H1 (cell line): ENCODE measurements at regions not wholly inside any gene's neighbourhood (a gene's known extent, or its start where the extent isn't known, plus 50 kb on each side); places are given as distances from the start of the nearest gene placed in this dataset.

Experiments used
- CTCF ChIA-PET: fragments of 300-600 bp; sonication (Branson Sonifier 250); formaldehyde crosslinking; loops from one replicate; lab custom pipeline; 2021; ENCODE audit not compliant: partially characterized antibody; lab: Charles Lee
- POLR2A ChIA-PET: fragments of 300-600 bp; sonication (Branson Sonifier 250); formaldehyde crosslinking; loops from one replicate; lab custom pipeline; 2021; ENCODE audit warnings: inconsistent platforms; ENCODE audit not compliant: partially characterized antibody; lab: Charles Lee
- DNase-seq, 2 experiments: peaks; one replicate each; pipeline versions ENCODE4 v3.0.0 to v3.0.0-alpha.2; 2010 to 2022; ENCODE audit warnings: low spot score in 2 of 2, low read depth in 1 of 2, mixed read lengths in 1 of 2
- FAIRE-seq: peaks from 2 replicates; lab custom pipeline; 2011; peaks lifted over from hg19 to GRCh38; lab: Jason Lieb, UNC
- H2AFZ ChIP-seq: 2 replicates; pipeline ENCODE4 v1.8.1; 2012; ENCODE audit warnings: low read length, inconsistent platforms
- H2AK5ac ChIP-seq: 2 replicates; pipeline ENCODE4 v1.6.1; 2013; ENCODE audit warnings: low read depth, low read length
- H2BK120ac ChIP-seq: replicated peaks from 2 replicates; pipeline ENCODE3; 2013; ENCODE audit warnings: low read depth, low read length, inconsistent platforms
- H2BK12ac ChIP-seq: 2 replicates; pipeline ENCODE4 v1.6.1; 2013; ENCODE audit warnings: low read depth, low read length
- H2BK15ac ChIP-seq: 2 replicates; pipeline ENCODE4 v1.6.1; 2013; ENCODE audit warnings: low read length
- H2BK20ac ChIP-seq: 2 replicates; pipeline ENCODE4 v1.6.1; 2013; ENCODE audit warnings: low read length
- H2BK5ac ChIP-seq: 2 replicates; pipeline ENCODE4 v1.6.1; 2013; ENCODE audit warnings: low read depth, low read length
- H3K14ac ChIP-seq: 2 replicates; pipeline ENCODE4 v1.6.1; 2013; ENCODE audit warnings: inconsistent platforms; ENCODE audit not compliant: insufficient read length
- H3K18ac ChIP-seq: 2 replicates; pipeline ENCODE4 v1.6.1; 2013; ENCODE audit warnings: low read length; ENCODE audit errors: extremely low read depth
- H3K23ac ChIP-seq: 2 replicates; pipeline ENCODE4 v1.6.1; 2013; ENCODE audit warnings: inconsistent platforms; ENCODE audit not compliant: insufficient read length
- H3K23me2 ChIP-seq: 2 replicates; pipeline ENCODE4 v1.6.1; 2013; ENCODE audit warnings: low read depth, low read length
- H3K27ac ChIP-seq: 2 replicates; pipeline ENCODE4 v1.6.1; 2011; ENCODE audit warnings: low read depth, low read length, inconsistent platforms
- H3K27me3 ChIP-seq, 4 experiments: replicated peaks in 1 of 4; 1 replicate in 1 of 4; 2 replicates in 3 of 4; pipeline versions ENCODE4 v1.6.1 to v1.8.1; 2011 to 2013; ENCODE audit warnings: low read length in 3 of 4, mild to moderate bottlenecking in 3 of 4, inconsistent platforms in 2 of 4, mixed read lengths in 2 of 4, moderate library complexity in 1 of 4; ENCODE audit not compliant: control insufficient read depth in 3 of 4, insufficient read depth in 3 of 4; ENCODE audit errors: extremely low read depth in 1 of 4
- H3K36me3 ChIP-seq, 4 experiments: 2 replicates each; pipeline versions ENCODE4 v1.6.1 to v1.8.1; 2011 to 2013; ENCODE audit warnings: mild to moderate bottlenecking in 4 of 4, low read length in 3 of 4, moderate library complexity in 2 of 4, control low read depth in 1 of 4, inconsistent platforms in 1 of 4; ENCODE audit not compliant: insufficient read depth in 4 of 4, control insufficient read depth in 2 of 4
- H3K4ac ChIP-seq: replicated peaks from 2 replicates; pipeline ENCODE3; 2013; ENCODE audit warnings: low read length, low read depth, mixed read lengths, inconsistent platforms; ENCODE audit not compliant: insufficient read length
- H3K4me1 ChIP-seq, 4 experiments: replicated peaks in 1 of 4; 1 replicate in 1 of 4; 2 replicates in 3 of 4; pipeline versions ENCODE4 v1.6.1 to v1.8.1; 2011 to 2013; ENCODE audit warnings: low read length in 3 of 4, inconsistent platforms in 2 of 4, mixed read lengths in 1 of 4; ENCODE audit not compliant: insufficient read depth in 4 of 4, control insufficient read depth in 3 of 4
- H3K4me2 ChIP-seq, 2 experiments: 2 replicates each; pipeline versions ENCODE4 v1.6.1 to v1.8.1; 2011 to 2013; ENCODE audit warnings: low read depth in 2 of 2, low read length in 2 of 2, control low read depth in 1 of 2, inconsistent platforms in 1 of 2, mild to moderate bottlenecking in 1 of 2; ENCODE audit not compliant: insufficient read depth in 1 of 2
- H3K4me3 ChIP-seq, 4 experiments: fragments of 200-600, 300-600 bp in 1 of 4; sonication (generic), shearing (Covaris generic), sonication (Bioruptor Twin) in 1 of 4; 2 replicates each; pipeline versions ENCODE4 v1.5.1 to v1.8.1; 2011 to 2016; ENCODE audit warnings: low read length in 4 of 4, low read depth in 3 of 4, control low read depth in 2 of 4, inconsistent platforms in 2 of 4, mild to moderate bottlenecking in 2 of 4, mixed read lengths in 1 of 4, moderate library complexity in 1 of 4; ENCODE audit not compliant: insufficient read depth in 2 of 4; ENCODE audit errors: extremely low read depth in 1 of 4
- H3K56ac ChIP-seq: replicated peaks from 2 replicates; pipeline ENCODE3; 2013; ENCODE audit warnings: low read depth, mild to moderate bottlenecking, mixed read lengths, low read length, inconsistent platforms; ENCODE audit not compliant: insufficient read length
- H3K79me1 ChIP-seq: 2 replicates; pipeline ENCODE4 v1.6.1; 2013; ENCODE audit warnings: low read depth, low read length, control low read depth
- H3K79me2 ChIP-seq, 2 experiments: 2 replicates each; pipeline versions ENCODE4 v1.6.1 to v1.8.1; 2012 to 2013; ENCODE audit warnings: low read length in 2 of 2, mild to moderate bottlenecking in 2 of 2, inconsistent platforms in 1 of 2; ENCODE audit not compliant: insufficient read depth in 2 of 2, control insufficient read depth in 1 of 2
- H3K9ac ChIP-seq, 4 experiments: replicated peaks in 1 of 4; 1 replicate in 1 of 4; 2 replicates in 3 of 4; pipeline versions ENCODE4 v1.6.1 to v1.8.1; 2011 to 2013; ENCODE audit warnings: low read depth in 3 of 4, low read length in 3 of 4, control low read depth in 2 of 4, mild to moderate bottlenecking in 2 of 4, moderate library complexity in 2 of 4, inconsistent platforms in 1 of 4; ENCODE audit errors: extremely low read depth in 1 of 4
- H3K9me3 ChIP-seq, 2 experiments: 2 replicates each; pipeline versions ENCODE4 v1.6.1 to v1.8.1; 2012 to 2013; ENCODE audit warnings: mild to moderate bottlenecking in 2 of 2, moderate library complexity in 2 of 2, control low read depth in 1 of 2, inconsistent platforms in 1 of 2, low read depth in 1 of 2, low read length in 1 of 2, mixed read lengths in 1 of 2; ENCODE audit not compliant: insufficient read depth in 2 of 2
- H4K20me1 ChIP-seq, 2 experiments: replicated peaks in 1 of 2; 2 replicates each; pipeline versions ENCODE3 to v1.8.1; 2011 to 2013; ENCODE audit warnings: inconsistent platforms in 2 of 2, low read length in 2 of 2, mild to moderate bottlenecking in 1 of 2; ENCODE audit not compliant: insufficient read depth in 2 of 2, control insufficient read depth in 1 of 2
- H4K5ac ChIP-seq: 2 replicates; pipeline ENCODE4 v1.6.1; 2013; ENCODE audit warnings: low read length, low read depth, mixed read lengths, inconsistent platforms; ENCODE audit not compliant: insufficient read length
- H4K8ac ChIP-seq: 2 replicates; pipeline ENCODE4 v1.8.0; 2013; ENCODE audit warnings: mild to moderate bottlenecking, moderate library complexity, low read length, inconsistent platforms; ENCODE audit not compliant: insufficient read depth; ENCODE audit errors: extremely low read depth
- H4K91ac ChIP-seq: replicated peaks from 2 replicates; pipeline ENCODE3; 2013; ENCODE audit warnings: low read length, mixed read lengths, inconsistent platforms; ENCODE audit not compliant: insufficient read length
- BACH1 ChIP-seq: IDR thresholded peaks from 2 replicates; pipeline ENCODE4 v1.6.1; 2012; ENCODE audit warnings: low read length, improper control_type of control experiment
- CEBPB ChIP-seq: IDR thresholded peaks from 2 replicates; pipeline ENCODE4 v1.6.1; 2012; ENCODE audit warnings: low read depth, low read length
- CHD2 ChIP-seq: IDR thresholded peaks from 2 replicates; pipeline ENCODE4 v1.6.1; 2012; ENCODE audit warnings: low read length, improper control_type of control experiment
- EP300 ChIP-seq, 2 experiments: IDR thresholded peaks; 1 replicate in 1 of 2; 2 replicates in 1 of 2; pipeline ENCODE4 v1.6.1; 2011 to 2012; ENCODE audit warnings: low read depth in 2 of 2, low read length in 2 of 2, mild to moderate bottlenecking in 2 of 2, borderline replicate concordance in 1 of 2, inconsistent platforms in 1 of 2, moderate library complexity in 1 of 2
- EZH2 ChIP-seq: fragments of 200-600 bp; sonication (generic); IDR thresholded peaks from 2 replicates; pipeline ENCODE4 v1.7.1; 2012; ENCODE audit warnings: low read depth, mild to moderate bottlenecking, moderate library complexity, low read length, inconsistent platforms; ENCODE audit not compliant: severe bottlenecking
- GTF2F1 ChIP-seq: IDR thresholded peaks from 2 replicates; pipeline ENCODE4 v1.6.1; 2012; ENCODE audit warnings: low read depth, low read length, improper control_type of control experiment, borderline replicate concordance
- JUN ChIP-seq: IDR thresholded peaks from 2 replicates; pipeline ENCODE4 v1.6.1; 2011; ENCODE audit warnings: low read depth, mild to moderate bottlenecking, improper control_type of control experiment, low read length
- KDM4A ChIP-seq: IDR thresholded peaks from one replicate; pipeline ENCODE4 v1.7.1; 2012; ENCODE audit warnings: low read depth, mild to moderate bottlenecking, moderate library complexity, low read length, inconsistent platforms; ENCODE audit not compliant: severe bottlenecking
- KDM5A ChIP-seq: fragments of 200-600 bp; IDR thresholded peaks from 2 replicates; pipeline ENCODE4 v1.7.1; 2012; ENCODE audit warnings: mild to moderate bottlenecking, low read length, inconsistent platforms, mixed read lengths
- MAFK ChIP-seq: IDR thresholded peaks from 2 replicates; pipeline ENCODE4 v1.6.1; 2012; ENCODE audit warnings: low read depth, mild to moderate bottlenecking, improper control_type of control experiment, low read length
- POLR2A ChIP-seq, 2 experiments: IDR thresholded peaks; 1 replicate in 1 of 2; 2 replicates in 1 of 2; pipeline ENCODE4 v1.6.1; 2011; ENCODE audit warnings: low read depth in 2 of 2, low read length in 2 of 2, mild to moderate bottlenecking in 2 of 2; ENCODE audit errors: control extremely low read depth in 1 of 2
- SAP30 ChIP-seq: fragments of 300-600 bp; sonication (generic); IDR thresholded peaks from 2 replicates; pipeline ENCODE4 v1.7.1; 2012; ENCODE audit warnings: low read length, moderate library complexity, mild to moderate bottlenecking, inconsistent platforms; ENCODE audit not compliant: insufficient read depth, insufficient replicate concordance
- SIN3A ChIP-seq, 2 experiments: IDR thresholded peaks in 1 of 2; conservative IDR thresholded peaks in 1 of 2; 2 replicates each; pipeline ENCODE4 v1.6.1; 2011 to 2012; ENCODE audit warnings: low read length in 2 of 2, improper control_type of control experiment in 1 of 2, low read depth in 1 of 2, mild to moderate bottlenecking in 1 of 2
- TBP ChIP-seq: IDR thresholded peaks from 2 replicates; pipeline ENCODE4 v1.6.1; 2011; ENCODE audit warnings: low read depth, low read length, improper control_type of control experiment
- TCF12 ChIP-seq: IDR thresholded peaks from 2 replicates; pipeline ENCODE4 v1.6.1; 2011; ENCODE audit warnings: low read depth, mild to moderate bottlenecking, low read length
- TEAD4 ChIP-seq: IDR thresholded peaks from 2 replicates; pipeline ENCODE4 v1.6.1; 2012; ENCODE audit warnings: low read depth, low read length, inconsistent platforms, mixed read lengths
- WGBS, 2 experiments: shearing (Covaris generic) in 1 of 2; methylation state at CpG; one replicate each; pipeline versions ENCODE4 v1.1.6 to v1.1.7; 2013 to 2015; ENCODE audit warnings: low lambda C conversion rate in 2 of 2, mixed read lengths in 2 of 2, inconsistent platforms in 1 of 2, low coverage in 1 of 2, missing lambda C conversion rate in 1 of 2; ENCODE audit not compliant: insufficient replicate concordance in 2 of 2, insufficient coverage in 1 of 2, insufficient read length in 1 of 2; ENCODE audit errors: extremely low coverage in 1 of 2, missing lambda C conversion rate in 1 of 2; 5-methylcytosine and 5-hydroxymethylcytosine counted together

DNA sequence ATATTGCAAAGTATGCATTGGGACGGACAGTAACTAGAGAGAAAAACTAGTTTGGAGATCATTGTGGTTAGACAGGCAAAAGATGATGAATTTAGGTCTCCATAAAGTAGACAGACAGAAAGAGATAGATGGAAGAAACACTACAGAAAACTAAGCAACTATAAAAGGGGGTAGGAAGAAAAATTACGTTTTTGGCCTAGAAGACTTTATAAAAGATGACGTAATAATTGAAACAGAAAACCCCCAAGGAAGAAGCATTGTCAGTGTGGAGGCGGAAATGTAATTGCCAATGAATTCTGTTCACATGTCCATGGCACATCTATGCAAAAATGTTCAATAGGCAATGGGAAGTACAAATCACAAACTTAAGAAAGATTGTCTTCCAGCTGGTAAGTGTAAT, 1211.5 kb upstream of the ZEB2 start:
- no peak for DNase-seq
- no peaks in the 10 kb centered on the region for H3K4me1 ChIP-seq
- WGBS, 2 experiments = 94% methylated on average over 4 of the region's 4 CpGs; no CpG with 5 or more reads in 1 of the 2 experiments
- no peak overlapping the region for H3K27ac ChIP-seq
- H4K8ac ChIP-seq = no peak overlapping the region
- no peak overlapping the region for H4K91ac ChIP-seq
- H3K18ac ChIP-seq = no peak overlapping the region
- no peaks in the 10 kb centered on the region for H3K27me3 ChIP-seq
- no peak overlapping the region for H3K4me2 ChIP-seq
- H3K79me2 ChIP-seq = no peaks in the 10 kb centered on the region
- H4K20me1 ChIP-seq = no peaks in the 10 kb centered on the region
- no peak overlapping the region for H4K5ac ChIP-seq
- no peaks in the 10 kb centered on the region for H3K79me1 ChIP-seq
- no peak overlapping the region for H3K14ac ChIP-seq
- no peak overlapping the region for H3K23ac ChIP-seq
- ChIA-PET CTCF (no interaction called here), POLR2A (no interaction called here)
- H2AFZ ChIP-seq = no peak overlapping the region
- no peak overlapping the region for H2BK120ac ChIP-seq
- H3K9ac ChIP-seq = no peak overlapping the region
- H2AK5ac ChIP-seq = no peak overlapping the region
- H2BK5ac ChIP-seq = no peak overlapping the region
- no peak for FAIRE-seq
- H2BK20ac ChIP-seq = no peak overlapping the region
- H2BK12ac ChIP-seq = no peak overlapping the region
- H3K36me3 ChIP-seq = no peaks in the 10 kb centered on the region
- H3K4me3 ChIP-seq = no peak overlapping the region
- H3K4ac ChIP-seq = no peak overlapping the region
- H3K23me2 ChIP-seq = no peaks in the 10 kb centered on the region
- H3K56ac ChIP-seq = no peak overlapping the region
- H3K9me3 ChIP-seq = no peaks in the 10 kb centered on the region
- no peak overlapping the region for H2BK15ac ChIP-seq
- no peak for TF ChIP-seq KDM5A
- TF ChIP-seq TEAD4 = no peak
- no peak for TF ChIP-seq EP300 (IDR thresholded peaks at IDR 0.05; ENCODE audit: borderline replicate concordance in 1 of 2, low read depth in 2 of 2, low read length in 2 of 2)
- no peak for TF ChIP-seq GTF2F1
- TF ChIP-seq TBP = no peak
- no peak for TF ChIP-seq SAP30
- TF ChIP-seq POLR2A (IDR thresholded peaks at IDR 0.05; ENCODE audit: control extremely low read depth in 1 of 2, low read depth in 2 of 2, low read length in 2 of 2) = no peak
- no peak for TF ChIP-seq KDM4A
- no peak for TF ChIP-seq JUN
- TF ChIP-seq CEBPB = no peak
- no peak for TF ChIP-seq TCF12
- no peak for TF ChIP-seq EZH2
- no peak for TF ChIP-seq MAFK
- TF ChIP-seq CHD2 = no peak
- no peak for TF ChIP-seq SIN3A (conservative IDR thresholded peaks at IDR 0.05 in 1 of 2, IDR thresholded peaks at IDR 0.05 in 1 of 2; ENCODE audit: low read depth in 1 of 2, low read length in 2 of 2)
- TF ChIP-seq BACH1 = no peak
